GM12878 (cell line): ENCODE measurements at regions not wholly inside any gene's neighbourhood (a gene's known extent, or its start where the extent isn't known, plus 50 kb on each side); places are given as distances from the start of the nearest gene placed in this dataset.
A peak's percentile ranks its signal among the peaks of the same experiment; 100 is the strongest.

Source experiments
- ATAC-seq: fragments of 200-7000 bp; cut with Tn5 transposase; 3 replicates; pipeline ENCODE4 v1.9.1; 2020; ENCODE audit warnings: mild to moderate bottlenecking, moderate library complexity
- BruUV-seq: library from RNA; stranded (reverse); fragments of 400-500 nt; replicated peaks from 2 replicates; lab custom pipeline; 2021; lab: Mats Ljungman, UMichigan
- CTCF ChIA-PET: fragments of 300-600 bp; sonication (Branson Sonifier 250); formaldehyde crosslinking; extraction: SDS; loops from one replicate; lab custom pipeline; 2021; ENCODE audit warnings: inconsistent platforms; lab: Yijun Ruan, JAX
- POLR2A ChIA-PET: fragments of 350-600 bp; formaldehyde crosslinking; extraction: SDS; loops from one replicate; lab custom pipeline; 2021; ENCODE audit warnings: inconsistent platforms; lab: Charles Lee
- RAD21 ChIA-PET: fragments of 300-600 bp; sonication (Branson Sonifier 250); formaldehyde crosslinking; loops from one replicate; lab custom pipeline; 2023; ENCODE audit warnings: antibody characterized with exemption; ENCODE audit not compliant: unreplicated experiment; lab: Charles Lee
- SMC1A ChIA-PET: fragments of 300-600 bp; sonication (Branson Sonifier 250); formaldehyde crosslinking; loops from one replicate; lab custom pipeline; 2023; ENCODE audit not compliant: unreplicated experiment, uncharacterized antibody; lab: Charles Lee
- DNase-seq: peaks from one replicate; pipeline ENCODE4 v3.0.0-alpha.2; 2011; ENCODE audit warnings: low read depth, low spot score
- FAIRE-seq: peaks from 3 replicates; lab custom pipeline; 2011; peaks lifted over from hg19 to GRCh38; lab: Jason Lieb, UNC
- H2AFZ ChIP-seq: 2 replicates; pipeline ENCODE4 v1.6.0; 2011; ENCODE audit warnings: low read depth, low read length, control low read depth; ENCODE audit not compliant: control insufficient read depth
- H3K27ac ChIP-seq: 2 replicates; pipeline ENCODE4 v1.5.1; 2011; ENCODE audit warnings: control low read depth; ENCODE audit not compliant: control insufficient read depth, insufficient read depth
- H3K27me3 ChIP-seq, 2 experiments: replicated peaks in 1 of 2; 2 replicates each; pipeline versions ENCODE4 v1.6.0 to v1.6.1; 2011; ENCODE audit warnings: low read length in 1 of 2; ENCODE audit not compliant: control insufficient read depth in 2 of 2, insufficient read depth in 2 of 2
- H3K36me3 ChIP-seq, 2 experiments: 2 replicates each; pipeline ENCODE4 v1.5.1; 2011; ENCODE audit warnings: low read length in 1 of 2; ENCODE audit not compliant: control insufficient read depth in 2 of 2, insufficient read depth in 2 of 2
- H3K4me1 ChIP-seq: 2 replicates; pipeline ENCODE4 v1.6.1; 2011; ENCODE audit warnings: mild to moderate bottlenecking, low read length, moderate library complexity, mixed read lengths; ENCODE audit not compliant: control insufficient read depth, insufficient read depth
- H3K4me2 ChIP-seq: 2 replicates; pipeline ENCODE4 v1.6.0; 2011; ENCODE audit warnings: control low read depth; ENCODE audit not compliant: control insufficient read depth, insufficient read depth
- H3K4me3 ChIP-seq: fragments of 200-600 bp; sonication (generic); 2 replicates; pipeline ENCODE4 v1.5.1; 2016
- H3K79me2 ChIP-seq: 2 replicates; pipeline ENCODE4 v1.6.0; 2011; ENCODE audit warnings: low read length; ENCODE audit not compliant: control insufficient read depth, insufficient read depth
- H3K9ac ChIP-seq: 2 replicates; pipeline ENCODE4 v1.8.0; 2011; ENCODE audit warnings: low read length, control low read depth, mixed read lengths; ENCODE audit not compliant: control insufficient read depth, insufficient read depth
- H3K9me3 ChIP-seq: replicated peaks from 3 replicates; pipeline ENCODE4 v1.5.1; 2011; ENCODE audit warnings: mild to moderate bottlenecking, low read length; ENCODE audit not compliant: control insufficient read depth, insufficient read depth
- H4K20me1 ChIP-seq: 2 replicates; pipeline ENCODE4 v1.6.0; 2011; ENCODE audit not compliant: control insufficient read depth, insufficient read depth
- DPF2 ChIP-seq: fragments of 450-650 bp; IDR thresholded peaks from 2 replicates; pipeline ENCODE4 v1.6.1; 2017; ENCODE audit warnings: mild to moderate bottlenecking
- EZH2 ChIP-seq: IDR thresholded peaks from 2 replicates; pipeline ENCODE4 v1.6.1; 2012; ENCODE audit warnings: low read depth, mild to moderate bottlenecking, control low read depth, inconsistent platforms, low read length, borderline replicate concordance; ENCODE audit not compliant: control insufficient read depth
- HCFC1 ChIP-seq: fragments of 150-350 bp; IDR thresholded peaks from 2 replicates; pipeline ENCODE4 v1.6.1; 2014; ENCODE audit warnings: low read length
- IRF3 ChIP-seq: fragments of 450-650 bp; IDR thresholded peaks from 2 replicates; pipeline ENCODE4 v1.6.1; 2014; ENCODE audit warnings: mild to moderate bottlenecking
- MXI1 ChIP-seq: fragments of 150-350 bp; IDR thresholded peaks from 2 replicates; pipeline ENCODE4 v1.6.1; 2011; ENCODE audit warnings: low read depth, mild to moderate bottlenecking, inconsistent platforms, low read length, improper control_type of control experiment
- NFIC ChIP-seq: IDR thresholded peaks from 2 replicates; pipeline ENCODE4 v1.6.1; 2012; ENCODE audit warnings: low read depth, mild to moderate bottlenecking, inconsistent platforms, low read length, moderate library complexity
- POLR2AphosphoS5 ChIP-seq: IDR thresholded peaks from 2 replicates; pipeline ENCODE4 v1.6.1; 2011; ENCODE audit warnings: mild to moderate bottlenecking, low read length, inconsistent platforms
- RBBP5 ChIP-seq: fragments of 200-600 bp; sonication (generic); conservative IDR thresholded peaks from 2 replicates; pipeline ENCODE4 v1.6.1; 2016
- RCOR1 ChIP-seq: conservative IDR thresholded peaks from 2 replicates; pipeline ENCODE4 v1.6.1; 2012; ENCODE audit warnings: low read depth, low read length, improper control_type of control experiment
- RUNX3 ChIP-seq: IDR thresholded peaks from 2 replicates; pipeline ENCODE4 v1.6.1; 2012; ENCODE audit warnings: low read length, inconsistent platforms
- SIX5 ChIP-seq: IDR thresholded peaks from 2 replicates; pipeline ENCODE4 v1.6.1; 2011; ENCODE audit warnings: mild to moderate bottlenecking, low read depth, low read length, moderate library complexity; ENCODE audit not compliant: severe bottlenecking
- SMAD1 ChIP-seq: fragments of 450-650 bp; IDR thresholded peaks from 2 replicates; pipeline ENCODE4 v1.6.1; 2018; ENCODE audit warnings: mild to moderate bottlenecking, low read depth; ENCODE audit not compliant: partially characterized antibody
- SPI1 ChIP-seq: IDR thresholded peaks from 2 replicates; pipeline ENCODE4 v1.6.1; 2011; ENCODE audit warnings: low read depth, mild to moderate bottlenecking, low read length, moderate library complexity, borderline replicate concordance; ENCODE audit not compliant: insufficient read depth
- TCF7 ChIP-seq: IDR thresholded peaks from 2 replicates; pipeline ENCODE4 v1.6.1; 2014; ENCODE audit warnings: antibody characterized with exemption, borderline replicate concordance
- YBX1 ChIP-seq: fragments of 450-650 bp; IDR thresholded peaks from 2 replicates; pipeline ENCODE4 v1.6.1; 2016; ENCODE audit warnings: antibody characterized with exemption
- WGBS: methylation state at CpG from one replicate; pipeline ENCODE4 v1.1.6; 2016; ENCODE audit warnings: low lambda C conversion rate; ENCODE audit not compliant: insufficient replicate concordance, insufficient coverage; ENCODE audit errors: missing lambda C conversion rate; 5-methylcytosine and 5-hydroxymethylcytosine counted together
- in situ Hi-C: fragments of 300-500 bp; cut with MboI; formaldehyde crosslinking; loops from 9 replicates; pipeline ENCODE4 v1.14.3; 2018; ENCODE audit warnings: mixed read lengths
- intact Hi-C: fragments of 100-400 bp; cut with micrococcal nuclease; formaldehyde crosslinking; loops from one replicate; pipeline ENCODE4 v1.14.2; 2022; ENCODE audit not compliant: unreplicated experiment

DNA sequence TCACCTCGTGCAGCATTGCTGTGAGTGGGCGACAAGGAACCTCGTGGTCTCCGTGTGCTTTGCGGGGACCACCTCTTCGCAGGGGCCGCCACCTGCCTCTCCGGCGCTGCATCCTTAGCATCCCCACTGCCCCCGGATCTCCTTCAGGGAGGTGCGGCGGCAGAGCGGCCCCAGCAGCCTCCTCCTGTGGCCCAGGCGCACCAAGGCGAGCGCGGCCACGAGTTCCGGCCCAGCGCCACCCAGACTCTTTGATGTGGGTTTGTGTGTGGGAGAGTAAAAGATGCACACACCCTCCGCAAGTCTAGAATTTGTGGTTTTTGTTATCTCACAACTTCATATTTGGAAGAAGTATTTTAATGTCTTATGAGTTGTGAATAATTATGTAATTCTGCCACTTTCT lies 118.8 kb upstream of the DIO3 start:
- H3K79me2 ChIP-seq: no peaks in the 10 kb centered on the region
- ChIA-PET POLR2A (no interaction called here), SMC1A (no interaction called here), RAD21 (no interaction called here), CTCF (no interaction called here)
- BruUV-seq: no TSS peak
- H3K4me1 ChIP-seq: no peaks in the 10 kb centered on the region
- H3K4me2 ChIP-seq: no peak overlapping the region
- no peaks in the 10 kb centered on the region for H3K27me3 ChIP-seq
- no peak overlapping the region for H3K27ac ChIP-seq
- H4K20me1 ChIP-seq: no peaks in the 10 kb centered on the region
- no peak overlapping the region for H3K9ac ChIP-seq
- no peaks in the 10 kb centered on the region for H3K36me3 ChIP-seq
- no peak for ATAC-seq
- H3K9me3 ChIP-seq: no peaks in the 10 kb centered on the region
- H2AFZ ChIP-seq: no peak overlapping the region
- no peak overlapping the region for H3K4me3 ChIP-seq
- WGBS: 26% methylated on average over 21 of the region's 21 CpGs
- FAIRE-seq: no peak
- in situ Hi-C loops: no loop called here
- intact Hi-C loops: no loop called here
- no peak for DNase-seq
- TF ChIP-seq RUNX3 (peak; percentile 78), DPF2 (no peak), MXI1 (no peak), IRF3 (no peak), TCF7 (peak; percentile 82)

GRCh38 chr14:101444116-101444515 lies 117.2 kb upstream of the DIO3 start:
- no peaks in the 10 kb centered on the region for H3K36me3 ChIP-seq
- H3K9ac ChIP-seq: no peak overlapping the region
- DNase-seq (no peak), ATAC-seq (no peak), FAIRE-seq (no peak)
- H3K79me2 ChIP-seq: no peaks in the 10 kb centered on the region
- no peaks in the 10 kb centered on the region for H3K27me3 ChIP-seq
- CTCF ChIA-PET: no interaction called here
- H3K27ac ChIP-seq: no peak overlapping the region
- no peaks in the 10 kb centered on the region for H3K9me3 ChIP-seq
- H2AFZ ChIP-seq: no peak overlapping the region
- no TSS peak for BruUV-seq
- H3K4me3 ChIP-seq: no peak overlapping the region
- SMC1A ChIA-PET: no interaction called here
- in situ Hi-C loops (no loop called here), intact Hi-C loops (no loop called here)
- H3K4me2 ChIP-seq: no peak overlapping the region
- H3K4me1 ChIP-seq: no peaks in the 10 kb centered on the region
- POLR2A ChIA-PET: no interaction called here
- no peaks in the 10 kb centered on the region for H4K20me1 ChIP-seq
- WGBS: 39% methylated on average over 7 of the region's 7 CpGs
- RAD21 ChIA-PET: no interaction called here
- TF ChIP-seq HCFC1: no peak
- TF ChIP-seq POLR2AphosphoS5: no peak
- no peak for TF ChIP-seq NFIC
- TF ChIP-seq SPI1: no peak
- TF ChIP-seq RCOR1: no peak
- TF ChIP-seq RBBP5: no peak
- TF ChIP-seq SMAD1: no peak
- TF ChIP-seq EZH2: no peak
- TF ChIP-seq YBX1: no peak
- TF ChIP-seq SIX5: no peak
